ENCODE measurements at regions not wholly inside any gene's neighbourhood (a gene's known extent, or its start where the extent isn't known, plus 50 kb on each side); places are given as distances from the start of the nearest gene placed in this dataset.

GRCh38 chr21:15533618-15534017 lies 196.2 kb upstream of the USP25 start:
- whole genome bisulfite sequencing, 4 donors = 75 to 87% (median 84%) methylated on average over 4 of the region's 4 CpGs
- H3K27ac ChIP-seq = no peak overlapping the region
- no peaks in the 10 kb centered on the region for H3K4me1 ChIP-seq
- peaks cover 0 to 5% (median 0%) of the 10 kb centered on the region in 12 donors for H3K9me3 ChIP-seq
- H3K36me3 ChIP-seq = no peaks in the 10 kb centered on the region
- ATAC-seq = no peak
- peaks cover 0 to 19% (median 0%) of the 10 kb centered on the region in 9 donors for H3K27me3 ChIP-seq
- TF ChIP-seq POLR2A (IDR thresholded peaks at IDR 0.05) (no peak), CTCF (IDR thresholded peaks at IDR 0.05) (no peak)
- no peak overlapping the region for H3K4me3 ChIP-seq
- DNase-seq = no peak
- intact Hi-C loops (cut with DNase I) = no loop called here

GRCh38 chr21:15534450-15534886 lies 195.3 kb upstream of the USP25 start:
- no peak for DNase-seq
- H3K27ac ChIP-seq = no peak overlapping the region
- H3K4me1 ChIP-seq = no peaks in the 10 kb centered on the region
- no peak for ATAC-seq
- H3K36me3 ChIP-seq = no peaks in the 10 kb centered on the region
- intact Hi-C loops (cut with DNase I) = no loop called here
- 55 to 68% (median 61%) methylated on average over 4 of the region's 4 CpGs for WGBS, 4 donors
- peaks cover 0 to 5% (median 0%) of the 10 kb centered on the region in 12 donors for H3K9me3 ChIP-seq
- H3K27me3 ChIP-seq = peaks cover 0 to 19% (median 0%) of the 10 kb centered on the region in 9 donors
- no peak overlapping the region for H3K4me3 ChIP-seq
- TF ChIP-seq POLR2A (IDR thresholded peaks at IDR 0.05) (no peak), CTCF (IDR thresholded peaks at IDR 0.05) (no peak)

- no peak for DNase-seq
- TF ChIP-seq POLR2A (IDR thresholded peaks at IDR 0.05) (no peak), CTCF (IDR thresholded peaks at IDR 0.05) (no peak)
- H3K4me3 ChIP-seq = no peak overlapping the region
- H3K4me1 ChIP-seq = no peaks in the 10 kb centered on the region
- no peak for ATAC-seq
- peaks cover 0 to 9% (median 0%) of the 10 kb centered on the region in 9 donors for H3K27me3 ChIP-seq
- no peak overlapping the region for H3K27ac ChIP-seq
- H3K36me3 ChIP-seq = no peaks in the 10 kb centered on the region
- no peaks in the 10 kb centered on the region for H3K9me3 ChIP-seq
- 61 to 77% (median 68%) methylated on average over 2 of the region's 2 CpGs for WGBS, 4 donors
- intact Hi-C loops (cut with DNase I) = no loop called here
Measured at GRCh38 chr21:15539376-15539775, 190.4 kb upstream of the USP25 start.

- H3K27ac ChIP-seq = no peak overlapping the region
- DNase-seq = no peak
- H3K4me1 ChIP-seq = no peaks in the 10 kb centered on the region
- no peak for ATAC-seq
- H3K27me3 ChIP-seq = no peaks in the 10 kb centered on the region
- no peaks in the 10 kb centered on the region for H3K36me3 ChIP-seq
- H3K9me3 ChIP-seq = no peaks in the 10 kb centered on the region
- intact Hi-C loops (cut with DNase I) = no loop called here
- WGBS, 4 donors = 40 to 80% (median 68%) methylated on average over 6 of the region's 6 CpGs
- no peak overlapping the region for H3K4me3 ChIP-seq
- TF ChIP-seq CTCF (IDR thresholded peaks at IDR 0.05) = no peak
- no peak for TF ChIP-seq POLR2A (IDR thresholded peaks at IDR 0.05)
Measured at GRCh38 chr21:15543473-15543872, 186.3 kb upstream of the USP25 start.

Measured in heart left ventricle (tissue), 16 donors.